Activated naive CD4-positive, alpha-beta T cell treated with anti-CD3 and anti-CD28 coated beads, Interleukin-2, amount 10 ng/mL, durations not matched to agents 7 days and 5 days (primary cell): ENCODE measurements at regions not wholly inside any gene's neighbourhood (a gene's known extent, or its start where the extent isn't known, plus 50 kb on each side); places are given as distances from the start of the nearest gene placed in this dataset.
"Not testable (repeated sequence)": the region's sequence is repeated elsewhere in the genome, so short reads cannot be mapped to it uniquely, and the experiment has no call there.

ENCODE experiments used
- CTCF ChIA-PET: fragments of 350-600 bp; sonication (Branson Sonifier 250); formaldehyde crosslinking; loops from one replicate; lab custom pipeline; 2021; ENCODE audit warnings: antibody characterized with exemption; lab: Charles Lee
- DNase-seq: peaks from one replicate; pipeline ENCODE4 v3.0.0-alpha.2; 2020
- H3K27ac Mint-ChIP-seq: one replicate; pipeline ENCODE4 v1.8.0; 2021; ENCODE audit warnings: mild to moderate bottlenecking, moderate library complexity, mixed read lengths
- H3K27me3 Mint-ChIP-seq: one replicate; pipeline ENCODE4 v1.8.0; 2021; ENCODE audit warnings: mild to moderate bottlenecking, mixed read lengths
- H3K36me3 Mint-ChIP-seq: one replicate; pipeline ENCODE4 v1.8.0; 2021; ENCODE audit warnings: mixed read lengths
- H3K4me1 Mint-ChIP-seq: one replicate; pipeline ENCODE4 v1.8.0; 2021; ENCODE audit warnings: mixed read lengths
- H3K4me3 Mint-ChIP-seq: one replicate; pipeline ENCODE4 v1.8.0; 2021; ENCODE audit warnings: mild to moderate bottlenecking, moderate library complexity, mixed read lengths
- H3K9me3 Mint-ChIP-seq: one replicate; pipeline ENCODE4 v1.8.0; 2021; ENCODE audit warnings: mixed read lengths

- Mint-ChIP-seq H3K27me3 (no peaks in the 10 kb centered on the region), H3K4me1 (no peaks in the 10 kb centered on the region), H3K4me3 (no peak overlapping the region), H3K9me3 (no peaks in the 10 kb centered on the region), H3K36me3 (no peaks in the 10 kb centered on the region), H3K27ac (no peak overlapping the region)
- DNase-seq, result no peak
- CTCF ChIA-PET, result no interaction called here
Observed at GRCh38 chrX:42832764-42833549, 55.0 kb upstream of the PPP1R2C start.

- H3K27me3 Mint-ChIP-seq, H3K4me1 Mint-ChIP-seq, H3K36me3 Mint-ChIP-seq, DNase-seq, CTCF ChIA-PET, H3K9me3 Mint-ChIP-seq, H3K27ac Mint-ChIP-seq, H3K4me3 Mint-ChIP-seq: not testable (repeated sequence)
Observed at GRCh38 chrX:42833550-42833940, 55.6 kb upstream of the PPP1R2C start.

- CTCF ChIA-PET, result interaction anchor here (0.6 kb wide), 1 partner anchor 80 kb away, joined by 3 read pairs; no protein-coding TSS in a partner anchor
- H3K9me3 Mint-ChIP-seq, result no peaks in the 10 kb centered on the region
- no peak overlapping the region for H3K4me3 Mint-ChIP-seq
- no peak for DNase-seq
- no peak overlapping the region for H3K27ac Mint-ChIP-seq
- H3K27me3 Mint-ChIP-seq, result no peaks in the 10 kb centered on the region
- no peaks in the 10 kb centered on the region for H3K36me3 Mint-ChIP-seq
- H3K4me1 Mint-ChIP-seq, result no peaks in the 10 kb centered on the region
Observed at GRCh38 chrX:42837101-42837726, 59.3 kb upstream of the PPP1R2C start.

GRCh38 chrX:42837747-42838146, 59.8 kb upstream of the PPP1R2C start:
- DNase-seq, result no peak
- Mint-ChIP-seq H3K36me3 (no peaks in the 10 kb centered on the region), H3K27me3 (no peaks in the 10 kb centered on the region), H3K27ac (no peak overlapping the region), H3K9me3 (no peaks in the 10 kb centered on the region), H3K4me1 (no peaks in the 10 kb centered on the region), H3K4me3 (no peak overlapping the region)
- CTCF ChIA-PET, result interaction anchor here (0.6 kb wide), 1 partner anchor 81 kb away, joined by 3 read pairs; no protein-coding TSS in a partner anchor

- H3K27me3 Mint-ChIP-seq, result no peaks in the 10 kb centered on the region
- H3K36me3 Mint-ChIP-seq, result no peaks in the 10 kb centered on the region
- CTCF ChIA-PET, result no interaction called here
- H3K27ac Mint-ChIP-seq, result no peak overlapping the region
- no peak overlapping the region for H3K4me3 Mint-ChIP-seq
- no peaks in the 10 kb centered on the region for H3K9me3 Mint-ChIP-seq
- H3K4me1 Mint-ChIP-seq, result no peaks in the 10 kb centered on the region
- DNase-seq, result no peak
Observed at GRCh38 chrX:42839632-42840031, 61.7 kb upstream of the PPP1R2C start.

GRCh38 chrX:42846741-42847140, 68.8 kb upstream of the PPP1R2C start:
- H3K4me3 Mint-ChIP-seq, result no peak overlapping the region
- no peaks in the 10 kb centered on the region for H3K4me1 Mint-ChIP-seq
- no peaks in the 10 kb centered on the region for H3K27me3 Mint-ChIP-seq
- peaks cover 6% of the 10 kb centered on the region for H3K9me3 Mint-ChIP-seq
- H3K27ac Mint-ChIP-seq, result no peak overlapping the region
- no peak for DNase-seq
- no peaks in the 10 kb centered on the region for H3K36me3 Mint-ChIP-seq
- CTCF ChIA-PET, result no interaction called here

- CTCF ChIA-PET, result no interaction called here
- Mint-ChIP-seq H3K27ac (no peak overlapping the region), H3K9me3 (peaks cover 2% of the 10 kb centered on the region), H3K4me3 (no peak overlapping the region), H3K36me3 (no peaks in the 10 kb centered on the region), H3K27me3 (no peaks in the 10 kb centered on the region), H3K4me1 (no peaks in the 10 kb centered on the region)
- DNase-seq, result no peak
Observed at GRCh38 chrX:42855259-42855658, 77.3 kb upstream of the PPP1R2C start.

GRCh38 chrX:42857766-42858165, 79.8 kb upstream of the PPP1R2C start:
- no peaks in the 10 kb centered on the region for H3K27me3 Mint-ChIP-seq
- no peak overlapping the region for H3K4me3 Mint-ChIP-seq
- DNase-seq, result no peak
- CTCF ChIA-PET, result no interaction called here
- peaks cover 2% of the 10 kb centered on the region for H3K9me3 Mint-ChIP-seq
- H3K36me3 Mint-ChIP-seq, result no peaks in the 10 kb centered on the region
- no peak overlapping the region for H3K27ac Mint-ChIP-seq
- no peaks in the 10 kb centered on the region for H3K4me1 Mint-ChIP-seq

GRCh38 chrX:42869011-42869410, 91.0 kb upstream of the PPP1R2C start:
- H3K27ac Mint-ChIP-seq, result no peak overlapping the region

GRCh38 chrX:42869659-42870476, 91.9 kb upstream of the PPP1R2C start:
- no peaks in the 10 kb centered on the region for H3K27me3 Mint-ChIP-seq
- CTCF ChIA-PET, result no interaction called here
- no peaks in the 10 kb centered on the region for H3K36me3 Mint-ChIP-seq
- DNase-seq, result no peak
- peaks cover 2% of the 10 kb centered on the region for H3K9me3 Mint-ChIP-seq
- peaks cover 13% of the 10 kb centered on the region for H3K4me1 Mint-ChIP-seq
- no peak overlapping the region for H3K4me3 Mint-ChIP-seq
- no peak overlapping the region for H3K27ac Mint-ChIP-seq

More at GRCh38 chrX:42869011-42869410, 91.0 kb upstream of the PPP1R2C start:
- Mint-ChIP-seq H3K36me3 (no peaks in the 10 kb centered on the region), H3K27me3 (no peaks in the 10 kb centered on the region), H3K9me3 (peaks cover 2% of the 10 kb centered on the region), H3K4me1 (peaks cover 13% of the 10 kb centered on the region), H3K4me3 (no peak overlapping the region)
- CTCF ChIA-PET, result no interaction called here
- DNase-seq, result no peak

GRCh38 chrX:42886519-42886918, 108.6 kb upstream of the PPP1R2C start:
- no peak overlapping the region for H3K27ac Mint-ChIP-seq
- H3K9me3 Mint-ChIP-seq, result peaks cover 4% of the 10 kb centered on the region
- H3K4me3 Mint-ChIP-seq, result no peak overlapping the region
- no peaks in the 10 kb centered on the region for H3K36me3 Mint-ChIP-seq
- H3K4me1 Mint-ChIP-seq, result no peaks in the 10 kb centered on the region
- H3K27me3 Mint-ChIP-seq, result no peaks in the 10 kb centered on the region
- CTCF ChIA-PET, result no interaction called here
- DNase-seq, result no peak

GRCh38 chrX:42900947-42901346, 123.0 kb upstream of the PPP1R2C start:
- DNase-seq, result no peak
- no peak overlapping the region for H3K4me3 Mint-ChIP-seq
- H3K27ac Mint-ChIP-seq, result no peak overlapping the region
- peaks cover 2% of the 10 kb centered on the region for H3K9me3 Mint-ChIP-seq
- H3K27me3 Mint-ChIP-seq, result no peaks in the 10 kb centered on the region
- CTCF ChIA-PET, result no interaction called here
- no peaks in the 10 kb centered on the region for H3K36me3 Mint-ChIP-seq
- H3K4me1 Mint-ChIP-seq, result no peaks in the 10 kb centered on the region

GRCh38 chrX:42902513-42902912, 124.5 kb upstream of the PPP1R2C start:
- no peak overlapping the region for H3K4me3 Mint-ChIP-seq
- peaks cover 2% of the 10 kb centered on the region for H3K9me3 Mint-ChIP-seq
- no peaks in the 10 kb centered on the region for H3K4me1 Mint-ChIP-seq
- no peaks in the 10 kb centered on the region for H3K36me3 Mint-ChIP-seq
- no peak for DNase-seq
- CTCF ChIA-PET, result no interaction called here
- H3K27me3 Mint-ChIP-seq, result no peaks in the 10 kb centered on the region
- H3K27ac Mint-ChIP-seq, result no peak overlapping the region

- CTCF ChIA-PET, result no interaction called here
- Mint-ChIP-seq H3K9me3 (peaks cover 14% of the 10 kb centered on the region), H3K4me3 (no peak overlapping the region), H3K27ac (no peak overlapping the region), H3K36me3 (peaks cover 2% of the 10 kb centered on the region), H3K27me3 (no peaks in the 10 kb centered on the region), H3K4me1 (no peaks in the 10 kb centered on the region)
- no peak for DNase-seq
Observed at GRCh38 chrX:42920752-42921151, 142.8 kb upstream of the PPP1R2C start.
